Neural progenitor cell (in vitro differentiated cells): ENCODE measurements at regions not wholly inside any gene's neighbourhood (a gene's known extent, or its start where the extent isn't known, plus 50 kb on each side); places are given as distances from the start of the nearest gene placed in this dataset.

ENCODE experiments used
- CTCF ChIP-seq: fragments of 200-600 bp; sonication (generic); IDR thresholded peaks from 2 replicates; pipeline ENCODE4 v1.5.1; 2017; ENCODE audit warnings: antibody characterized with exemption, mild to moderate bottlenecking
- EZH2 ChIP-seq: fragments of 200-600 bp; sonication (generic); IDR thresholded peaks from 2 replicates; pipeline ENCODE4 v1.6.1; 2017; ENCODE audit warnings: antibody characterized with exemption, mild to moderate bottlenecking, moderate library complexity

DNA sequence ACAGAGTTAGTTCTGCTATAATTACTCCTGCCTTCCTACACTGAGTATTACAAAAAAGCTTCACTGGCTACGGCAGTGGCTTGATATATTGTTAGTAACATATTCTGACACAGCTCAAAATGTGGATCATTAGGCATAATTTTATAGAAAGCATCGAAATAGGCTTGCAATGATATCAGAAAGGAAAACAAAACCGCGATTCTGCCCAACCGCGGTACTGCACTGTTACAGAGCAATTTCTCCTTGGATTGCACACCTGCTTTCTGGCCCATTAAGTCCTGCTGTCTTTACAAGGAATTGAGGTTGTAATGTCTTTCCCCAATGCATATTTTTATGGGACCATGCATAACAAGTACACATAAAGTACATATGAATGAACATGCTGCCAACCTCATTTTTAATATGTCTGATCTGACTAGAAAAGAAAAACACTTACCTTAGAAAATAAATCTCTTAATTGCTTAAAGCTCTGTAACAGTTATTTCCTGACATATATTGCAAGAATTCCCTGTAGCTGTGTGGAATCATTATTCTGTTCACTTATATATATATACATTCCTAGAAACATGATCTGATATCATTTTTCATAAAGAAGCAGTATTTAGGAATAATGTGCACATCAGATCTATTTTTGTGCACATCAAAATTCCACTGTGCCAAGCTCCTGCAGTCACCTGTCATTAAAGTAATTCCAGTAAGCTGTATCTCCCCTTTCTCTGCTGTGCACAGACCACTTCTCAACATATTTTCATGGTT, 763.9 kb downstream of the HACE1 start:
- no peak for TF ChIP-seq CTCF
- TF ChIP-seq EZH2, result no peak
